IMR-90 (cell line): ENCODE measurements at regions not wholly inside any gene's neighbourhood (a gene's known extent, or its start where the extent isn't known, plus 50 kb on each side); places are given as distances from the start of the nearest gene placed in this dataset.

ENCODE experiments used
- ATAC-seq: fragments of 200-7000 bp; cut with Tn5 transposase; 2 replicates; pipeline ENCODE4 v1.9.1; 2020; ENCODE audit warnings: low read depth, mild to moderate bottlenecking, moderate library complexity
- BruUV-seq: library from RNA; stranded (reverse); fragments of 400-500 nt; replicated peaks from 2 replicates; lab custom pipeline; 2021; lab: Mats Ljungman, UMichigan
- CTCF ChIA-PET: fragments of 300-600 bp; formaldehyde crosslinking; extraction: SDS; loops from one replicate; lab custom pipeline; 2021; ENCODE audit warnings: antibody characterized with exemption; lab: Yijun Ruan, JAX
- POLR2A ChIA-PET: fragments of 300-600 bp; sonication (Branson Sonifier 250); formaldehyde crosslinking; loops from one replicate; lab custom pipeline; 2022; ENCODE audit warnings: antibody characterized with exemption; ENCODE audit not compliant: unreplicated experiment; lab: Charles Lee
- DNase-seq: peaks from one replicate; pipeline ENCODE4 v3.0.0; 2013
- H2AFZ ChIP-seq: replicated peaks from 2 replicates; pipeline ENCODE3; 2013; ENCODE audit warnings: low read length, mild to moderate bottlenecking; ENCODE audit not compliant: poor library complexity
- H2AK5ac ChIP-seq: 2 replicates; pipeline ENCODE4 v1.6.1; 2013; ENCODE audit warnings: low read depth, low read length, inconsistent platforms
- H2AK9ac ChIP-seq: replicated peaks from 2 replicates; pipeline ENCODE3; 2013; ENCODE audit warnings: mild to moderate bottlenecking, low read depth, low read length, moderate library complexity; ENCODE audit not compliant: poor library complexity
- H2BK120ac ChIP-seq: 2 replicates; pipeline ENCODE4 v1.6.1; 2013; ENCODE audit warnings: low read depth, low read length, inconsistent platforms
- H2BK15ac ChIP-seq: 3 replicates; pipeline ENCODE4 v1.6.1; 2013; ENCODE audit warnings: low read depth, low read length, inconsistent platforms
- H2BK20ac ChIP-seq: 2 replicates; pipeline ENCODE4 v1.6.1; 2013; ENCODE audit warnings: low read depth, mild to moderate bottlenecking, inconsistent platforms, low read length, moderate library complexity
- H2BK5ac ChIP-seq: 2 replicates; pipeline ENCODE4 v1.6.1; 2013; ENCODE audit warnings: mild to moderate bottlenecking, low read depth, low read length, inconsistent platforms; ENCODE audit not compliant: poor library complexity, severe bottlenecking
- H3K14ac ChIP-seq: replicated peaks from 2 replicates; pipeline ENCODE4 v1.6.1; 2013; ENCODE audit warnings: low read depth, low read length, inconsistent platforms
- H3K18ac ChIP-seq: 2 replicates; pipeline ENCODE4 v1.6.1; 2013; ENCODE audit warnings: low read depth, low read length, control low read depth
- H3K23ac ChIP-seq: 2 replicates; pipeline ENCODE4 v1.6.1; 2013; ENCODE audit warnings: low read depth, low read length, inconsistent platforms
- H3K27ac ChIP-seq: 2 replicates; pipeline ENCODE4 v1.5.1; 2013; ENCODE audit warnings: mild to moderate bottlenecking, control low read depth, low read length; ENCODE audit not compliant: insufficient read depth
- H3K27me3 ChIP-seq: 2 replicates; pipeline ENCODE4 v1.6.1; 2013; ENCODE audit warnings: low read length; ENCODE audit not compliant: control insufficient read depth, insufficient read depth
- H3K36me3 ChIP-seq: 2 replicates; pipeline ENCODE4 v1.6.1; 2013; ENCODE audit warnings: low read length, mixed read lengths; ENCODE audit not compliant: control insufficient read depth, insufficient read depth
- H3K4ac ChIP-seq: 2 replicates; pipeline ENCODE4 v1.6.1; 2013; ENCODE audit warnings: low read depth, low read length, inconsistent platforms
- H3K4me1 ChIP-seq: 2 replicates; pipeline ENCODE4 v1.6.1; 2013; ENCODE audit warnings: low read length, mixed read lengths; ENCODE audit not compliant: control insufficient read depth, insufficient read depth
- H3K4me2 ChIP-seq: 2 replicates; pipeline ENCODE4 v1.6.1; 2013; ENCODE audit warnings: low read depth, mild to moderate bottlenecking, control low read depth, low read length, moderate library complexity
- H3K4me3 ChIP-seq: 2 replicates; pipeline ENCODE4 v1.5.1; 2013; ENCODE audit warnings: low read depth, mild to moderate bottlenecking, control low read depth, low read length, moderate library complexity; ENCODE audit not compliant: insufficient read depth
- H3K56ac ChIP-seq: 2 replicates; pipeline ENCODE4 v1.6.1; 2013; ENCODE audit warnings: low read length, inconsistent platforms; ENCODE audit not compliant: insufficient read depth; ENCODE audit errors: extremely low read depth
- H3K79me1 ChIP-seq, 2 experiments: 2 replicates each; pipeline ENCODE4 v1.6.1; 2013; ENCODE audit warnings: low read length in 2 of 2, inconsistent platforms in 1 of 2, low read depth in 1 of 2
- H3K9ac ChIP-seq: 2 replicates; pipeline ENCODE4 v1.6.1; 2013; ENCODE audit warnings: low read depth, low read length, control low read depth
- H3K9me1 ChIP-seq: 2 replicates; pipeline ENCODE4 v1.6.1; 2013; ENCODE audit warnings: low read length, inconsistent platforms; ENCODE audit not compliant: insufficient read depth
- H3K9me3 ChIP-seq: 2 replicates; pipeline ENCODE4 v1.6.1; 2013; ENCODE audit warnings: low read length; ENCODE audit not compliant: control insufficient read depth, insufficient read depth
- H4K20me1 ChIP-seq: 2 replicates; pipeline ENCODE4 v1.6.1; 2013; ENCODE audit warnings: low read length, inconsistent platforms; ENCODE audit not compliant: insufficient read depth
- H4K5ac ChIP-seq: 2 replicates; pipeline ENCODE4 v1.6.1; 2013; ENCODE audit warnings: mild to moderate bottlenecking, low read depth, low read length, control low read depth
- H4K8ac ChIP-seq, 2 experiments: 2 replicates each; pipeline ENCODE4 v1.6.1; 2013; ENCODE audit warnings: low read depth in 2 of 2, low read length in 2 of 2, control low read depth in 1 of 2, inconsistent platforms in 1 of 2
- H4K91ac ChIP-seq: 2 replicates; pipeline ENCODE4 v1.6.1; 2013; ENCODE audit warnings: low read depth, low read length, inconsistent platforms; ENCODE audit not compliant: insufficient read depth
- BHLHE40 ChIP-seq: fragments of 150-350 bp; IDR thresholded peaks from 2 replicates; pipeline ENCODE4 v1.6.1; 2016; ENCODE audit warnings: mild to moderate bottlenecking, low read depth, low read length
- CEBPB ChIP-seq: IDR thresholded peaks from 2 replicates; pipeline ENCODE4 v1.6.1; 2012; ENCODE audit warnings: low read depth, low read length, improper control_type of control experiment
- MAFK ChIP-seq: IDR thresholded peaks from 2 replicates; pipeline ENCODE4 v1.6.1; 2012; ENCODE audit warnings: low read depth, low read length, improper control_type of control experiment
- MAZ ChIP-seq: IDR thresholded peaks from 2 replicates; pipeline ENCODE4 v1.6.1; 2012; ENCODE audit warnings: low read depth, mild to moderate bottlenecking, low read length, improper control_type of control experiment, moderate library complexity, borderline replicate concordance
- MXI1 ChIP-seq: IDR thresholded peaks from 2 replicates; pipeline ENCODE4 v1.6.1; 2012; ENCODE audit warnings: low read depth, mild to moderate bottlenecking, low read length, moderate library complexity, borderline replicate concordance
- NFE2L2 ChIP-seq: fragments of 150-350 bp; IDR thresholded peaks from 2 replicates; pipeline ENCODE4 v1.6.1; 2016; ENCODE audit warnings: low read depth, mild to moderate bottlenecking, low read length
- POLR2A ChIP-seq: IDR thresholded peaks from 2 replicates; pipeline ENCODE4 v1.6.1; 2012; ENCODE audit warnings: mild to moderate bottlenecking, low read depth, low read length
- RAD21 ChIP-seq: IDR thresholded peaks from 2 replicates; pipeline ENCODE4 v1.6.1; 2012; ENCODE audit warnings: low read length, improper control_type of control experiment
- RCOR1 ChIP-seq: IDR thresholded peaks from 2 replicates; pipeline ENCODE4 v1.6.1; 2012; ENCODE audit warnings: mild to moderate bottlenecking, low read length, improper control_type of control experiment; ENCODE audit not compliant: insufficient replicate concordance
- RFX5 ChIP-seq: IDR thresholded peaks from 2 replicates; pipeline ENCODE4 v1.8.0; 2012; ENCODE audit warnings: low read depth, mild to moderate bottlenecking, low read length, moderate library complexity
- USF2 ChIP-seq: fragments of 150-350 bp; IDR thresholded peaks from 2 replicates; pipeline ENCODE4 v1.6.1; 2017; ENCODE audit warnings: mild to moderate bottlenecking, antibody characterized with exemption, low read length, low read depth
- WGBS, 2 experiments: methylation state at CpG; one replicate each; pipeline versions ENCODE4 v1.1.5 to v1.1.7; 2013; ENCODE audit warnings: missing lambda C conversion rate in 2 of 2; ENCODE audit not compliant: insufficient read length in 1 of 2; ENCODE audit errors: extremely low coverage in 2 of 2; 5-methylcytosine and 5-hydroxymethylcytosine counted together
- dilution Hi-C: fragments of 300-500 bp; cut with HindIII; formaldehyde crosslinking; loops from one replicate; pipeline ENCODE4 v1.14.3; 2018; ENCODE audit warnings: low sequenced_read_pairs; ENCODE audit not compliant: unreplicated experiment
- in situ Hi-C: fragments of 300-500 bp; cut with MboI; formaldehyde crosslinking; loops from 3 replicates; pipeline ENCODE4 v1.14.3; 2019; ENCODE audit warnings: low sequenced_read_pairs, inconsistent platforms, mixed read lengths
- intact Hi-C: fragments of 100-400 bp; cut with micrococcal nuclease; formaldehyde crosslinking; loops from 2 replicates; pipeline ENCODE4 v1.10.0; 2022
- TF ChIP-seq, protein P1 (sequence below): fragments of 150-350 bp; IDR thresholded peaks from 2 replicates; pipeline ENCODE4 v1.6.1; 2016; ENCODE audit warnings: low read depth, mild to moderate bottlenecking, low read length, moderate library complexity, borderline replicate concordance
- TF ChIP-seq, protein P2 (sequence below): conservative IDR thresholded peaks from 2 replicates; pipeline ENCODE4 v1.5.1; 2012; ENCODE audit warnings: mild to moderate bottlenecking, low read depth, low read length, improper control_type of control experiment

- in situ Hi-C loops (no loop called here), intact Hi-C loops (no loop called here), dilution Hi-C loops (no loop called here)
- H3K23ac ChIP-seq = no peak overlapping the region
- ChIA-PET CTCF (interaction anchor here (1.0 kb wide), 1 partner anchor 188 kb away, joined by 3 read pairs; no protein-coding TSS in a partner anchor), POLR2A (no interaction called here)
- H2AFZ ChIP-seq = no peak overlapping the region
- H4K8ac ChIP-seq = no peak overlapping the region
- TF ChIP-seq, protein P1, sequence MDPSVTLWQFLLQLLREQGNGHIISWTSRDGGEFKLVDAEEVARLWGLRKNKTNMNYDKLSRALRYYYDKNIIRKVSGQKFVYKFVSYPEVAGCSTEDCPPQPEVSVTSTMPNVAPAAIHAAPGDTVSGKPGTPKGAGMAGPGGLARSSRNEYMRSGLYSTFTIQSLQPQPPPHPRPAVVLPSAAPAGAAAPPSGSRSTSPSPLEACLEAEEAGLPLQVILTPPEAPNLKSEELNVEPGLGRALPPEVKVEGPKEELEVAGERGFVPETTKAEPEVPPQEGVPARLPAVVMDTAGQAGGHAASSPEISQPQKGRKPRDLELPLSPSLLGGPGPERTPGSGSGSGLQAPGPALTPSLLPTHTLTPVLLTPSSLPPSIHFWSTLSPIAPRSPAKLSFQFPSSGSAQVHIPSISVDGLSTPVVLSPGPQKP = no peak
- no peak for TF ChIP-seq CEBPB
- TF ChIP-seq USF2 = no peak
- TF ChIP-seq POLR2A = no peak
- no peak for TF ChIP-seq MXI1
- TF ChIP-seq RFX5 = no peak
- TF ChIP-seq RCOR1 = no peak
- TF ChIP-seq NFE2L2 = no peak
- TF ChIP-seq, protein P2, sequence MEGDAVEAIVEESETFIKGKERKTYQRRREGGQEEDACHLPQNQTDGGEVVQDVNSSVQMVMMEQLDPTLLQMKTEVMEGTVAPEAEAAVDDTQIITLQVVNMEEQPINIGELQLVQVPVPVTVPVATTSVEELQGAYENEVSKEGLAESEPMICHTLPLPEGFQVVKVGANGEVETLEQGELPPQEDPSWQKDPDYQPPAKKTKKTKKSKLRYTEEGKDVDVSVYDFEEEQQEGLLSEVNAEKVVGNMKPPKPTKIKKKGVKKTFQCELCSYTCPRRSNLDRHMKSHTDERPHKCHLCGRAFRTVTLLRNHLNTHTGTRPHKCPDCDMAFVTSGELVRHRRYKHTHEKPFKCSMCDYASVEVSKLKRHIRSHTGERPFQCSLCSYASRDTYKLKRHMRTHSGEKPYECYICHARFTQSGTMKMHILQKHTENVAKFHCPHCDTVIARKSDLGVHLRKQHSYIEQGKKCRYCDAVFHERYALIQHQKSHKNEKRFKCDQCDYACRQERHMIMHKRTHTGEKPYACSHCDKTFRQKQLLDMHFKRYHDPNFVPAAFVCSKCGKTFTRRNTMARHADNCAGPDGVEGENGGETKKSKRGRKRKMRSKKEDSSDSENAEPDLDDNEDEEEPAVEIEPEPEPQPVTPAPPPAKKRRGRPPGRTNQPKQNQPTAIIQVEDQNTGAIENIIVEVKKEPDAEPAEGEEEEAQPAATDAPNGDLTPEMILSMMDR = no peak
- TF ChIP-seq BHLHE40 = no peak
- TF ChIP-seq MAZ = no peak
- TF ChIP-seq MAFK = no peak
- TF ChIP-seq RAD21 = no peak
- H3K9me1 ChIP-seq = no peaks in the 10 kb centered on the region
- no TSS peak for BruUV-seq
- no peak overlapping the region for H3K56ac ChIP-seq
- no peak overlapping the region for H3K14ac ChIP-seq
- H2BK15ac ChIP-seq = no peak overlapping the region
- H4K5ac ChIP-seq = no peak overlapping the region
- no peaks in the 10 kb centered on the region for H3K27me3 ChIP-seq
- no peaks in the 10 kb centered on the region for H3K79me1 ChIP-seq
- no peak overlapping the region for H3K4me3 ChIP-seq
- no peak overlapping the region for H3K27ac ChIP-seq
- no peak overlapping the region for H2BK20ac ChIP-seq
- H3K4ac ChIP-seq = no peak overlapping the region
- no peak overlapping the region for H2BK120ac ChIP-seq
- no peak overlapping the region for H2AK9ac ChIP-seq
- no peaks in the 10 kb centered on the region for H3K36me3 ChIP-seq
- H3K4me2 ChIP-seq = no peak overlapping the region
- H3K9ac ChIP-seq = no peak overlapping the region
- H4K20me1 ChIP-seq = no peaks in the 10 kb centered on the region
- no peaks in the 10 kb centered on the region for H3K9me3 ChIP-seq
- DNase-seq (no peak), ATAC-seq (no peak)
- H3K4me1 ChIP-seq = no peaks in the 10 kb centered on the region
- H3K18ac ChIP-seq = no peak overlapping the region
- H2BK5ac ChIP-seq = no peak overlapping the region
- H4K91ac ChIP-seq = no peak overlapping the region
- WGBS, 2 experiments = no CpG with 5 or more reads among the region's 1 CpG
- no peak overlapping the region for H2AK5ac ChIP-seq
Measured at GRCh38 chr1:219404629-219405028, 208.3 kb downstream of the ZC3H11B start.
